NB4 (cell line): ENCODE measurements at regions not wholly inside any gene's neighbourhood (a gene's known extent, or its start where the extent isn't known, plus 50 kb on each side); places are given as distances from the start of the nearest gene placed in this dataset.

ENCODE experiments used
- CTCF ChIP-seq: IDR thresholded peaks from one replicate; pipeline ENCODE4 v1.5.1; 2012; ENCODE audit warnings: low read depth, low read length
- MYC ChIP-seq: IDR thresholded peaks from 2 replicates; pipeline ENCODE4 v1.6.1; 2011; ENCODE audit warnings: low read depth, low read length
- POLR2A ChIP-seq: IDR thresholded peaks from 2 replicates; pipeline ENCODE4 v1.6.1; 2011; ENCODE audit warnings: mild to moderate bottlenecking; ENCODE audit not compliant: insufficient read length; ENCODE audit errors: extremely low read depth

GRCh38 chr16:52725461-52725860, 178.5 kb upstream of the TOX3 start:
- TF ChIP-seq CTCF (no peak), POLR2A (no peak), MYC (no peak)
